H9 (cell line): ENCODE measurements at regions not wholly inside any gene's neighbourhood (a gene's known extent, or its start where the extent isn't known, plus 50 kb on each side); places are given as distances from the start of the nearest gene placed in this dataset.

ENCODE experiments used
- DNase-seq: peaks from one replicate; pipeline ENCODE4 v3.0.0-alpha.2; 2017
- H2AFZ ChIP-seq: one replicate; pipeline ENCODE4 v1.6.1; 2013; ENCODE audit warnings: mild to moderate bottlenecking, low read length, control low read depth, moderate library complexity
- H2AK5ac ChIP-seq: 2 replicates; pipeline ENCODE4 v1.6.1; 2013; ENCODE audit warnings: low read length, control low read depth, mixed read lengths; ENCODE audit not compliant: insufficient read length
- H2BK120ac ChIP-seq: one replicate; pipeline ENCODE4 v1.6.1; 2013; ENCODE audit warnings: low read depth, mild to moderate bottlenecking, low read length, control low read depth, inconsistent platforms; ENCODE audit not compliant: poor library complexity, severe bottlenecking
- H2BK12ac ChIP-seq: 2 replicates; pipeline ENCODE4 v1.6.1; 2013; ENCODE audit warnings: low read length, control low read depth, mixed read lengths, low read depth; ENCODE audit not compliant: insufficient read length
- H2BK15ac ChIP-seq: 2 replicates; pipeline ENCODE4 v1.6.1; 2013; ENCODE audit warnings: low read depth, low read length, control low read depth
- H2BK20ac ChIP-seq: one replicate; pipeline ENCODE4 v1.6.1; 2013; ENCODE audit warnings: low read depth, mild to moderate bottlenecking, low read length, control low read depth, inconsistent platforms; ENCODE audit not compliant: poor library complexity, severe bottlenecking
- H2BK5ac ChIP-seq: 2 replicates; pipeline ENCODE4 v1.6.1; 2013; ENCODE audit warnings: low read length, control low read depth, mixed read lengths; ENCODE audit not compliant: insufficient read length
- H3K14ac ChIP-seq: 2 replicates; pipeline ENCODE4 v1.6.1; 2013; ENCODE audit warnings: low read length, control low read depth; ENCODE audit not compliant: insufficient read depth
- H3K18ac ChIP-seq: 2 replicates; pipeline ENCODE4 v1.6.1; 2013; ENCODE audit warnings: low read depth, mild to moderate bottlenecking, mixed read lengths, low read length, control low read depth; ENCODE audit not compliant: insufficient read length
- H3K23ac ChIP-seq: 2 replicates; pipeline ENCODE4 v1.6.1; 2013; ENCODE audit warnings: low read length, control low read depth, mixed read lengths, low read depth; ENCODE audit not compliant: insufficient read length
- H3K23me2 ChIP-seq: 2 replicates; pipeline ENCODE4 v1.6.1; 2013; ENCODE audit warnings: low read depth, mild to moderate bottlenecking, mixed read lengths, low read length, control low read depth; ENCODE audit not compliant: insufficient read length, poor library complexity, severe bottlenecking
- H3K27ac ChIP-seq: 2 replicates; pipeline ENCODE4 v1.5.1; 2013; ENCODE audit warnings: low read length, control low read depth, mixed read lengths, low read depth; ENCODE audit not compliant: insufficient read length
- H3K27me3 ChIP-seq: 2 replicates; pipeline ENCODE4 v1.6.1; 2013; ENCODE audit warnings: low read length, control low read depth, inconsistent platforms; ENCODE audit not compliant: insufficient read depth
- H3K4ac ChIP-seq: 2 replicates; pipeline ENCODE4 v1.6.1; 2013; ENCODE audit warnings: low read depth, mild to moderate bottlenecking, control low read depth, inconsistent platforms, low read length, moderate library complexity
- H3K4me1 ChIP-seq: 2 replicates; pipeline ENCODE4 v1.6.1; 2013; ENCODE audit warnings: low read length, control low read depth, inconsistent platforms; ENCODE audit not compliant: insufficient read depth
- H3K4me2 ChIP-seq: 2 replicates; pipeline ENCODE4 v1.6.1; 2013; ENCODE audit warnings: low read length, control low read depth, mixed read lengths; ENCODE audit not compliant: insufficient read length, insufficient read depth
- H3K56ac ChIP-seq: 2 replicates; pipeline ENCODE4 v1.6.1; 2013; ENCODE audit warnings: low read depth, mild to moderate bottlenecking, mixed read lengths, low read length, control low read depth; ENCODE audit not compliant: insufficient read length
- H3K79me1 ChIP-seq: 2 replicates; pipeline ENCODE4 v1.6.1; 2013; ENCODE audit warnings: low read depth, mild to moderate bottlenecking, moderate library complexity, low read length, control low read depth, inconsistent platforms; ENCODE audit not compliant: insufficient read depth, poor library complexity, severe bottlenecking
- H3K79me2 ChIP-seq: 2 replicates; pipeline ENCODE4 v1.6.1; 2013; ENCODE audit warnings: low read length, control low read depth, inconsistent platforms; ENCODE audit not compliant: insufficient read depth
- H3K9ac ChIP-seq: 2 replicates; pipeline ENCODE4 v1.6.1; 2013; ENCODE audit warnings: low read length, control low read depth, mixed read lengths; ENCODE audit not compliant: insufficient read length; ENCODE audit errors: extremely low read depth
- H3K9me3 ChIP-seq: one replicate; pipeline ENCODE4 v1.6.1; 2013; ENCODE audit warnings: low read depth, low read length, inconsistent platforms; ENCODE audit not compliant: control insufficient read depth
- H3T11ph ChIP-seq: one replicate; pipeline ENCODE4 v1.6.1; 2013; ENCODE audit warnings: mild to moderate bottlenecking, low read length, control low read depth, inconsistent platforms
- H4K20me1 ChIP-seq: one replicate; pipeline ENCODE4 v1.6.1; 2013; ENCODE audit not compliant: control insufficient read depth, insufficient read length, insufficient read depth
- H4K5ac ChIP-seq: 2 replicates; pipeline ENCODE4 v1.6.1; 2013; ENCODE audit warnings: low read depth, mild to moderate bottlenecking, mixed read lengths, low read length, control low read depth; ENCODE audit not compliant: insufficient read length
- H4K8ac ChIP-seq: replicated peaks from 2 replicates; pipeline ENCODE4 v1.6.1; 2013; ENCODE audit warnings: low read length, control low read depth, mixed read lengths, low read depth; ENCODE audit not compliant: insufficient read length
- H4K91ac ChIP-seq: 2 replicates; pipeline ENCODE4 v1.6.1; 2013; ENCODE audit warnings: low read depth, mild to moderate bottlenecking, moderate library complexity, mixed read lengths, low read length, control low read depth; ENCODE audit not compliant: insufficient read length
- H3K27ac Mint-ChIP-seq, 3 experiments: 2 replicates in 2 of 3; 3 replicates in 1 of 3; pipeline ENCODE4 v1.8.0; 2020 to 2021; ENCODE audit warnings: mixed read lengths in 3 of 3, mild to moderate bottlenecking in 1 of 3, moderate library complexity in 1 of 3
- H3K27me3 Mint-ChIP-seq: 2 replicates; pipeline ENCODE4 v1.8.0; 2021; ENCODE audit warnings: low read depth, mild to moderate bottlenecking, moderate library complexity, mixed read lengths
- H3K36me3 Mint-ChIP-seq, 3 experiments: 2 replicates in 2 of 3; 3 replicates in 1 of 3; pipeline ENCODE4 v1.8.0; 2020 to 2021; ENCODE audit warnings: low read depth in 3 of 3, mixed read lengths in 3 of 3; ENCODE audit not compliant: insufficient read depth in 1 of 3
- H3K4me1 Mint-ChIP-seq, 2 experiments: 2 replicates each; pipeline ENCODE4 v1.8.0; 2020; ENCODE audit warnings: mixed read lengths in 2 of 2
- H3K4me3 Mint-ChIP-seq, 2 experiments: 2 replicates in 1 of 2; 3 replicates in 1 of 2; pipeline ENCODE4 v1.8.0; 2020 to 2021; ENCODE audit warnings: mild to moderate bottlenecking in 2 of 2, mixed read lengths in 2 of 2, moderate library complexity in 1 of 2
- H3K9me3 Mint-ChIP-seq, 2 experiments: 2 replicates in 1 of 2; 3 replicates in 1 of 2; pipeline ENCODE4 v1.8.0; 2020; ENCODE audit warnings: mild to moderate bottlenecking in 2 of 2, mixed read lengths in 2 of 2, moderate library complexity in 1 of 2
- TF ChIP-seq, protein P1 (sequence below): fragments of 200-600 bp; sonication (generic); conservative IDR thresholded peaks from 3 replicates; pipeline ENCODE4 v1.8.0; 2021; ENCODE audit warnings: antibody characterized with exemption, mild to moderate bottlenecking

DNA sequence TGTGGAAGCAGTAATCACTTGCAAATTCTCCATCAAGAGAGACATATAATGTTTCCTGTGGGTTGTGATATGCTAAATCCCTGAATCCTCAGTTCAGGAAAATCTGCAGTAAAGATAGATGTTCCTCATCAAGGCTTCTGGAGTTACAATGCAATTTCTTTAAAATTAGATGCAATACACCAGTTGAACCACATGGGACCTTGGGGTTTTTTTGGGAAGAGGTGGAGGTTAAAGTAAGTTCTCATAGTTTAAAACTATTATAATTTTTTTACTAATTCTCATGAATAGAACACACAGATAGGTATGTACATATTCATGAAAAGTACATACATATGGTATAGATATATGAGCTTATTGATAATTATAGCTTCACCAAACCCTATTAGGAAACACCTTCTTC lies 496.2 kb downstream of the SATB2 start:
- no peak overlapping the region for H2BK120ac ChIP-seq
- no peak overlapping the region for H4K8ac ChIP-seq
- H2AK5ac ChIP-seq: no peak overlapping the region
- H3K4me2 ChIP-seq: no peak overlapping the region
- no peak overlapping the region for H3K56ac ChIP-seq
- H3K23ac ChIP-seq: no peak overlapping the region
- Mint-ChIP-seq H3K4me1 (no peaks in the 10 kb centered on the region), H3K27me3 (no peaks in the 10 kb centered on the region), H3K27ac (no peak overlapping the region), H3K36me3 (no peaks in the 10 kb centered on the region), H3K4me3 (no peak overlapping the region), H3K9me3 (no peaks in the 10 kb centered on the region)
- no peak overlapping the region for H2BK20ac ChIP-seq
- H3K18ac ChIP-seq: no peak overlapping the region
- H3K79me2 ChIP-seq: no peaks in the 10 kb centered on the region
- no peak overlapping the region for H3T11ph ChIP-seq
- TF ChIP-seq, protein P1, sequence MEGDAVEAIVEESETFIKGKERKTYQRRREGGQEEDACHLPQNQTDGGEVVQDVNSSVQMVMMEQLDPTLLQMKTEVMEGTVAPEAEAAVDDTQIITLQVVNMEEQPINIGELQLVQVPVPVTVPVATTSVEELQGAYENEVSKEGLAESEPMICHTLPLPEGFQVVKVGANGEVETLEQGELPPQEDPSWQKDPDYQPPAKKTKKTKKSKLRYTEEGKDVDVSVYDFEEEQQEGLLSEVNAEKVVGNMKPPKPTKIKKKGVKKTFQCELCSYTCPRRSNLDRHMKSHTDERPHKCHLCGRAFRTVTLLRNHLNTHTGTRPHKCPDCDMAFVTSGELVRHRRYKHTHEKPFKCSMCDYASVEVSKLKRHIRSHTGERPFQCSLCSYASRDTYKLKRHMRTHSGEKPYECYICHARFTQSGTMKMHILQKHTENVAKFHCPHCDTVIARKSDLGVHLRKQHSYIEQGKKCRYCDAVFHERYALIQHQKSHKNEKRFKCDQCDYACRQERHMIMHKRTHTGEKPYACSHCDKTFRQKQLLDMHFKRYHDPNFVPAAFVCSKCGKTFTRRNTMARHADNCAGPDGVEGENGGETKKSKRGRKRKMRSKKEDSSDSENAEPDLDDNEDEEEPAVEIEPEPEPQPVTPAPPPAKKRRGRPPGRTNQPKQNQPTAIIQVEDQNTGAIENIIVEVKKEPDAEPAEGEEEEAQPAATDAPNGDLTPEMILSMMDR: peak; percentile 48; the same call in 2 of the 3 replicates
- no peaks in the 10 kb centered on the region for H4K20me1 ChIP-seq
- no peaks in the 10 kb centered on the region for H3K27me3 ChIP-seq
- H3K79me1 ChIP-seq: no peaks in the 10 kb centered on the region
- no peak overlapping the region for H2BK5ac ChIP-seq
- no peak overlapping the region for H2BK15ac ChIP-seq
- H3K9me3 ChIP-seq: no peaks in the 10 kb centered on the region
- H4K91ac ChIP-seq: no peak overlapping the region
- H3K4ac ChIP-seq: no peak overlapping the region
- DNase-seq: no peak
- H2AFZ ChIP-seq: no peak overlapping the region
- no peak overlapping the region for H2BK12ac ChIP-seq
- no peaks in the 10 kb centered on the region for H3K23me2 ChIP-seq
- H4K5ac ChIP-seq: no peak overlapping the region
- no peak overlapping the region for H3K27ac ChIP-seq
- H3K4me1 ChIP-seq: no peaks in the 10 kb centered on the region
- no peak overlapping the region for H3K14ac ChIP-seq
- H3K9ac ChIP-seq: no peak overlapping the region
